HEK293 (cell line): ENCODE measurements at regions not wholly inside any gene's neighbourhood (a gene's known extent, or its start where the extent isn't known, plus 50 kb on each side); places are given as distances from the start of the nearest gene placed in this dataset.

Experiments
- CTCF ChIA-PET: fragments of 350-600 bp; formaldehyde crosslinking; extraction: SDS; loops from one replicate; lab custom pipeline; 2021; ENCODE audit warnings: antibody characterized with exemption; lab: Yijun Ruan, JAX
- POLR2A ChIA-PET: fragments of 300-600 bp; formaldehyde crosslinking; extraction: SDS; loops from one replicate; lab custom pipeline; 2020; ENCODE audit warnings: antibody characterized with exemption, inconsistent platforms; lab: Yijun Ruan, JAX
- H3K27ac ChIP-seq: fragments of 200-500 bp; sonication (Bioruptor generic); 2 replicates; pipeline ENCODE4 v1.5.1; 2014; ENCODE audit warnings: low read depth, low read length, control low read depth, inconsistent platforms; ENCODE audit errors: extremely low read depth
- H3K36me3 ChIP-seq, 2 experiments: fragments of 200-500 bp in 1 of 2; sonication (Bioruptor generic) in 1 of 2; 1 replicate in 1 of 2; 2 replicates in 1 of 2; pipeline ENCODE4 v1.5.1; 2014 to 2017; ENCODE audit warnings: inconsistent platforms in 2 of 2, low read length in 2 of 2; ENCODE audit not compliant: control insufficient read depth in 2 of 2, insufficient read depth in 1 of 2
- H3K4me1 ChIP-seq: fragments of 200-500 bp; sonication (Bioruptor generic); 2 replicates; pipeline ENCODE4 v1.5.1; 2014; ENCODE audit warnings: mild to moderate bottlenecking, low read length, inconsistent platforms; ENCODE audit not compliant: control insufficient read depth, insufficient read depth
- H3K4me3 ChIP-seq: 2 replicates; pipeline ENCODE4 v1.5.1; 2011; ENCODE audit warnings: low read depth, mild to moderate bottlenecking, control low read depth, low read length, moderate library complexity
- H3K9me3 ChIP-seq: fragments of 200-500 bp; sonication (Bioruptor generic); 2 replicates; pipeline ENCODE4 v1.5.1; 2014; ENCODE audit warnings: low read depth, low read length, inconsistent platforms; ENCODE audit not compliant: control insufficient read depth, insufficient read depth
- IKZF3 ChIP-seq: fragments of 450-650 bp; IDR thresholded peaks from 2 replicates; pipeline ENCODE4 v1.5.0; 2018; ENCODE audit warnings: missing biosample characterization, mild to moderate bottlenecking, missing genetic modification characterization, moderate library complexity
- SP7 ChIP-seq: fragments of 450-650 bp; formaldehyde crosslinking; IDR thresholded peaks from 2 replicates; pipeline ENCODE4 v1.5.1; 2016; ENCODE audit warnings: missing biosample characterization, missing genetic modification characterization
- ZBTB20 ChIP-seq: fragments of 450-650 bp; formaldehyde crosslinking; IDR thresholded peaks from 2 replicates; pipeline ENCODE4 v1.5.1; 2016; ENCODE audit warnings: missing biosample characterization, missing genetic modification characterization
- ZFP41 ChIP-seq: fragments of 450-650 bp; formaldehyde crosslinking; IDR thresholded peaks from 2 replicates; pipeline ENCODE4 v1.5.1; 2016; ENCODE audit warnings: missing biosample characterization, missing genetic modification characterization, borderline replicate concordance
- ZNF133 ChIP-seq: fragments of 450-650 bp; formaldehyde crosslinking; IDR thresholded peaks from 2 replicates; pipeline ENCODE4 v1.5.1; 2016; ENCODE audit warnings: missing biosample characterization, missing genetic modification characterization
- ZNF146 ChIP-seq: fragments of 450-650 bp; formaldehyde crosslinking; IDR thresholded peaks from 2 replicates; pipeline ENCODE4 v1.5.1; 2016; ENCODE audit warnings: missing biosample characterization, missing genetic modification characterization
- ZNF169 ChIP-seq: fragments of 450-650 bp; formaldehyde crosslinking; IDR thresholded peaks from 2 replicates; pipeline ENCODE4 v1.5.1; 2016; ENCODE audit warnings: missing biosample characterization, missing genetic modification characterization
- ZNF214 ChIP-seq: fragments of 450-650 bp; formaldehyde crosslinking; IDR thresholded peaks from 2 replicates; pipeline ENCODE4 v1.5.1; 2017; ENCODE audit warnings: missing biosample characterization, mild to moderate bottlenecking, missing genetic modification characterization, borderline replicate concordance
- ZNF266 ChIP-seq: fragments of 450-650 bp; formaldehyde crosslinking; IDR thresholded peaks from 2 replicates; pipeline ENCODE4 v1.5.1; 2016; ENCODE audit warnings: missing biosample characterization, missing genetic modification characterization, low read depth
- ZNF354C ChIP-seq: fragments of 450-650 bp; formaldehyde crosslinking; IDR thresholded peaks from 2 replicates; pipeline ENCODE4 v1.5.1; 2016; ENCODE audit warnings: missing biosample characterization, missing genetic modification characterization, low read depth, borderline replicate concordance
- ZNF416 ChIP-seq: fragments of 450-650 bp; formaldehyde crosslinking; IDR thresholded peaks from 2 replicates; pipeline ENCODE4 v1.5.1; 2016; ENCODE audit warnings: missing biosample characterization, missing genetic modification characterization
- ZNF473 ChIP-seq: fragments of 450-650 bp; formaldehyde crosslinking; IDR thresholded peaks from 2 replicates; pipeline ENCODE4 v1.5.1; 2017; ENCODE audit warnings: missing biosample characterization, missing genetic modification characterization
- ZNF521 ChIP-seq: fragments of 450-650 bp; formaldehyde crosslinking; IDR thresholded peaks from 2 replicates; pipeline ENCODE4 v1.5.1; 2017; ENCODE audit warnings: missing biosample characterization, mild to moderate bottlenecking, missing genetic modification characterization
- ZNF670 ChIP-seq: fragments of 450-650 bp; formaldehyde crosslinking; IDR thresholded peaks from 2 replicates; pipeline ENCODE4 v1.5.1; 2016; ENCODE audit warnings: missing biosample characterization, missing genetic modification characterization, low read depth
- ZNF777 ChIP-seq: fragments of 450-650 bp; formaldehyde crosslinking; IDR thresholded peaks from 2 replicates; pipeline ENCODE4 v1.5.1; 2017; ENCODE audit warnings: missing biosample characterization, missing genetic modification characterization, borderline replicate concordance
- ZNF785 ChIP-seq: fragments of 450-650 bp; formaldehyde crosslinking; IDR thresholded peaks from 2 replicates; pipeline ENCODE4 v1.5.1; 2016; ENCODE audit warnings: missing biosample characterization, missing genetic modification characterization
- TF ChIP-seq, protein P1 (sequence below): fragments of 450-650 bp; formaldehyde crosslinking; IDR thresholded peaks from 2 replicates; pipeline ENCODE4 v1.5.1; 2016; ENCODE audit warnings: missing biosample characterization, missing genetic modification characterization, borderline replicate concordance
- TF ChIP-seq, protein P2 (sequence below): fragments of 450-650 bp; formaldehyde crosslinking; IDR thresholded peaks from 2 replicates; pipeline ENCODE4 v1.5.1; 2016; ENCODE audit warnings: missing biosample characterization, missing genetic modification characterization
- TF ChIP-seq, protein P3 (sequence below): fragments of 450-650 bp; formaldehyde crosslinking; IDR thresholded peaks from 2 replicates; pipeline ENCODE4 v1.5.1; 2016; ENCODE audit warnings: missing biosample characterization, missing genetic modification characterization
- TF ChIP-seq, protein P4 (sequence below): sonication (generic); formaldehyde crosslinking; IDR thresholded peaks from 2 replicates; pipeline ENCODE4 v1.8.1; 2022; ENCODE audit warnings: mild to moderate bottlenecking, moderate library complexity, missing genetic modification reagents
- TF ChIP-seq, protein P5 (sequence below): fragments of 450-650 bp; formaldehyde crosslinking; IDR thresholded peaks from 2 replicates; pipeline ENCODE4 v1.5.1; 2016; ENCODE audit warnings: missing biosample characterization, missing genetic modification characterization, borderline replicate concordance

DNA sequence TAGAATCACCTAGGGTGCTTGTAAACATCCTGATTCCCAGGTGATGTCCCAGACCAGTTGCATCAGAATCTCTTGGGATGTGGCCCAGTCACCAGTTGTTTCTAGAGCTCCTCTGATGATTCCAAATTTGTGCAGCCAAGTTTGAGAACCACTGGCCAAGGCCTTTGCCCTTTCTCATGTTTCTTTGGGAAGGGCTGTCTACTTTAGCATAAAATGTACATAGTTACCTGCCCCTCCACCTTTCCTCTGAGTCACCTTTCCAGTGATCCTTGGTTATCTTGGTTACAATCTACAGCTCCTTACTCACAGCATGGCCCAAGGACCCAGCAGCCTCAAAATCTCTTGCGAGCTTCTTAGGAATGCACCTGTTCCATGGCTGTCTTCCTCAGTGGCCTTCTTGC, 206.2 kb upstream of the ADRA1D start (continued):
- TF ChIP-seq ZBTB20 (tag by site-specific recombination) = no peak
- no peak for TF ChIP-seq ZNF169
- TF ChIP-seq ZNF670 (tag by site-specific recombination) = no peak

DNA sequence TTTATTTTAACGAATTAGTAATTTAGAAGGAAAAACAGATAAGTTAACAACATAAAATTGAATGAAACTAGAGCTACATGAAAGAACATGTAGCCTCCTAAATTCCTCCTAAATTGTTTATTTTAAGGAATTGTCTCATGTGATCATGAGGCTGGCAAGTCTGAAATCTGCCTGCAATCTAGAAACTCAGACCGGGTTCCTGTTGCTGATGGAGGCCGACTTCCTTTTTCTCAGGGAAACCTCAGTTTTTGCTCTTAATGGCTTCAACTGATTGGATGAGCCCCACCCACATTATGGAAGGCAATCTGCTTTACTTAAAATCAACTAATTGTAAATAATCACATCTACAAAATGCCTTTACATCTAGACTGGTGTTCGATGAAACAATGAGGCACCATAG, 205.0 kb upstream of the ADRA1D start:
- no peak for TF ChIP-seq ZNF777
- no peak for TF ChIP-seq SP7 (tag by site-specific recombination)
- TF ChIP-seq ZNF354C (tag by site-specific recombination) = no peak
- TF ChIP-seq ZNF473 (tag by site-specific recombination) = no peak
- no peak for TF ChIP-seq IKZF3 (tag by site-specific recombination)
- TF ChIP-seq ZFP41 (tag by site-specific recombination) = no peak
- TF ChIP-seq ZNF146 = no peak
- no peak for TF ChIP-seq ZNF416
- no peak for TF ChIP-seq ZNF785 (tag by site-specific recombination)
- TF ChIP-seq ZNF214 (tag by site-specific recombination) = no peak
- no peak for TF ChIP-seq ZNF266 (tag by site-specific recombination)
- TF ChIP-seq, protein P1, sequence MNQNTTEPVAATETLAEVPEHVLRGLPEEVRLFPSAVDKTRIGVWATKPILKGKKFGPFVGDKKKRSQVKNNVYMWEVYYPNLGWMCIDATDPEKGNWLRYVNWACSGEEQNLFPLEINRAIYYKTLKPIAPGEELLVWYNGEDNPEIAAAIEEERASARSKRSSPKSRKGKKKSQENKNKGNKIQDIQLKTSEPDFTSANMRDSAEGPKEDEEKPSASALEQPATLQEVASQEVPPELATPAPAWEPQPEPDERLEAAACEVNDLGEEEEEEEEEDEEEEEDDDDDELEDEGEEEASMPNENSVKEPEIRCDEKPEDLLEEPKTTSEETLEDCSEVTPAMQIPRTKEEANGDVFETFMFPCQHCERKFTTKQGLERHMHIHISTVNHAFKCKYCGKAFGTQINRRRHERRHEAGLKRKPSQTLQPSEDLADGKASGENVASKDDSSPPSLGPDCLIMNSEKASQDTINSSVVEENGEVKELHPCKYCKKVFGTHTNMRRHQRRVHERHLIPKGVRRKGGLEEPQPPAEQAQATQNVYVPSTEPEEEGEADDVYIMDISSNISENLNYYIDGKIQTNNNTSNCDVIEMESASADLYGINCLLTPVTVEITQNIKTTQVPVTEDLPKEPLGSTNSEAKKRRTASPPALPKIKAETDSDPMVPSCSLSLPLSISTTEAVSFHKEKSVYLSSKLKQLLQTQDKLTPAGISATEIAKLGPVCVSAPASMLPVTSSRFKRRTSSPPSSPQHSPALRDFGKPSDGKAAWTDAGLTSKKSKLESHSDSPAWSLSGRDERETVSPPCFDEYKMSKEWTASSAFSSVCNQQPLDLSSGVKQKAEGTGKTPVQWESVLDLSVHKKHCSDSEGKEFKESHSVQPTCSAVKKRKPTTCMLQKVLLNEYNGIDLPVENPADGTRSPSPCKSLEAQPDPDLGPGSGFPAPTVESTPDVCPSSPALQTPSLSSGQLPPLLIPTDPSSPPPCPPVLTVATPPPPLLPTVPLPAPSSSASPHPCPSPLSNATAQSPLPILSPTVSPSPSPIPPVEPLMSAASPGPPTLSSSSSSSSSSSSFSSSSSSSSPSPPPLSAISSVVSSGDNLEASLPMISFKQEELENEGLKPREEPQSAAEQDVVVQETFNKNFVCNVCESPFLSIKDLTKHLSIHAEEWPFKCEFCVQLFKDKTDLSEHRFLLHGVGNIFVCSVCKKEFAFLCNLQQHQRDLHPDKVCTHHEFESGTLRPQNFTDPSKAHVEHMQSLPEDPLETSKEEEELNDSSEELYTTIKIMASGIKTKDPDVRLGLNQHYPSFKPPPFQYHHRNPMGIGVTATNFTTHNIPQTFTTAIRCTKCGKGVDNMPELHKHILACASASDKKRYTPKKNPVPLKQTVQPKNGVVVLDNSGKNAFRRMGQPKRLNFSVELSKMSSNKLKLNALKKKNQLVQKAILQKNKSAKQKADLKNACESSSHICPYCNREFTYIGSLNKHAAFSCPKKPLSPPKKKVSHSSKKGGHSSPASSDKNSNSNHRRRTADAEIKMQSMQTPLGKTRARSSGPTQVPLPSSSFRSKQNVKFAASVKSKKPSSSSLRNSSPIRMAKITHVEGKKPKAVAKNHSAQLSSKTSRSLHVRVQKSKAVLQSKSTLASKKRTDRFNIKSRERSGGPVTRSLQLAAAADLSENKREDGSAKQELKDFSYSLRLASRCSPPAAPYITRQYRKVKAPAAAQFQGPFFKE = no peak
- TF ChIP-seq, protein P2, sequence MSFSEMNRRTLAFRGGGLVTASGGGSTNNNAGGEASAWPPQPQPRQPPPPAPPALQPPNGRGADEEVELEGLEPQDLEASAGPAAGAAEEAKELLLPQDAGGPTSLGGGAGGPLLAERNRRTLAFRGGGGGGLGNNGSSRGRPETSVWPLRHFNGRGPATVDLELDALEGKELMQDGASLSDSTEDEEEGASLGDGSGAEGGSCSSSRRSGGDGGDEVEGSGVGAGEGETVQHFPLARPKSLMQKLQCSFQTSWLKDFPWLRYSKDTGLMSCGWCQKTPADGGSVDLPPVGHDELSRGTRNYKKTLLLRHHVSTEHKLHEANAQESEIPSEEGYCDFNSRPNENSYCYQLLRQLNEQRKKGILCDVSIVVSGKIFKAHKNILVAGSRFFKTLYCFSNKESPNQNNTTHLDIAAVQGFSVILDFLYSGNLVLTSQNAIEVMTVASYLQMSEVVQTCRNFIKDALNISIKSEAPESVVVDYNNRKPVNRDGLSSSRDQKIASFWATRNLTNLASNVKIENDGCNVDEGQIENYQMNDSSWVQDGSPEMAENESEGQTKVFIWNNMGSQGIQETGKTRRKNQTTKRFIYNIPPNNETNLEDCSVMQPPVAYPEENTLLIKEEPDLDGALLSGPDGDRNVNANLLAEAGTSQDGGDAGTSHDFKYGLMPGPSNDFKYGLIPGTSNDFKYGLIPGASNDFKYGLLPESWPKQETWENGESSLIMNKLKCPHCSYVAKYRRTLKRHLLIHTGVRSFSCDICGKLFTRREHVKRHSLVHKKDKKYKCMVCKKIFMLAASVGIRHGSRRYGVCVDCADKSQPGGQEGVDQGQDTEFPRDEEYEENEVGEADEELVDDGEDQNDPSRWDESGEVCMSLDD = no peak
- TF ChIP-seq, protein P3, sequence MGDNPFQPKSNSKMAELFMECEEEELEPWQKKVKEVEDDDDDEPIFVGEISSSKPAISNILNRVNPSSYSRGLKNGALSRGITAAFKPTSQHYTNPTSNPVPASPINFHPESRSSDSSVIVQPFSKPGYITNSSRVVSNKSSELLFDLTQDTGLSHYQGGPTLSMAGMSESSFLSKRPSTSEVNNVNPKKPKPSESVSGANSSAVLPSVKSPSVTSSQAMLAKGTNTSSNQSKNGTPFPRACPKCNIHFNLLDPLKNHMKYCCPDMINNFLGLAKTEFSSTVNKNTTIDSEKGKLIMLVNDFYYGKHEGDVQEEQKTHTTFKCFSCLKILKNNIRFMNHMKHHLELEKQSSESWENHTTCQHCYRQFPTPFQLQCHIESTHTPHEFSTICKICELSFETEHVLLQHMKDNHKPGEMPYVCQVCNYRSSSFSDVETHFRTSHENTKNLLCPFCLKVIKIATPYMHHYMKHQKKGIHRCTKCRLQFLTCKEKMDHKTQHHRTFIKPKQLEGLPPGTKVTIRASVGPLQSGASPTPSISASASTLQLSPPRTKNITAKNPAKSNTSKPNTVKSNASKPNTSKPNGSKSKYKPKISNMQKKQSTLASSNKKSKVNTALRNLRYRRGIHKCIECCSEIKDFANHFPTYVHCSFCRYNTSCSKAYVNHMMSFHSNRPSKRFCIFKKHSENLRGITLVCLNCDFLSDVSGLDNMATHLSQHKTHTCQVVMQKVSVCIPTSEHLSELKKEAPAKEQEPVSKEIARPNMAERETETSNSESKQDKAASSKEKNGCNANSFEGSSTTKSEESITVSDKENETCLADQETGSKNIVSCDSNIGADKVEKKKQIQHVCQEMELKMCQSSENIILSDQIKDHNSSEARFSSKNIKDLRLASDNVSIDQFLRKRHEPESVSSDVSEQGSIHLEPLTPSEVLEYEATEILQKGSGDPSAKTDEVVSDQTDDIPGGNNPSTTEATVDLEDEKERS (tag by site-specific recombination) = no peak
- TF ChIP-seq, protein P4, sequence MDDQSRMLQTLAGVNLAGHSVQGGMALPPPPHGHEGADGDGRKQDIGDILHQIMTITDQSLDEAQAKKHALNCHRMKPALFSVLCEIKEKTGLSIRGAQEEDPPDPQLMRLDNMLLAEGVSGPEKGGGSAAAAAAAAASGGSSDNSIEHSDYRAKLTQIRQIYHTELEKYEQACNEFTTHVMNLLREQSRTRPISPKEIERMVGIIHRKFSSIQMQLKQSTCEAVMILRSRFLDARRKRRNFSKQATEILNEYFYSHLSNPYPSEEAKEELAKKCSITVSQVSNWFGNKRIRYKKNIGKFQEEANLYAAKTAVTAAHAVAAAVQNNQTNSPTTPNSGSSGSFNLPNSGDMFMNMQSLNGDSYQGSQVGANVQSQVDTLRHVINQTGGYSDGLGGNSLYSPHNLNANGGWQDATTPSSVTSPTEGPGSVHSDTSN (CRISPR knock-in tag) = no peak
- TF ChIP-seq, protein P5, sequence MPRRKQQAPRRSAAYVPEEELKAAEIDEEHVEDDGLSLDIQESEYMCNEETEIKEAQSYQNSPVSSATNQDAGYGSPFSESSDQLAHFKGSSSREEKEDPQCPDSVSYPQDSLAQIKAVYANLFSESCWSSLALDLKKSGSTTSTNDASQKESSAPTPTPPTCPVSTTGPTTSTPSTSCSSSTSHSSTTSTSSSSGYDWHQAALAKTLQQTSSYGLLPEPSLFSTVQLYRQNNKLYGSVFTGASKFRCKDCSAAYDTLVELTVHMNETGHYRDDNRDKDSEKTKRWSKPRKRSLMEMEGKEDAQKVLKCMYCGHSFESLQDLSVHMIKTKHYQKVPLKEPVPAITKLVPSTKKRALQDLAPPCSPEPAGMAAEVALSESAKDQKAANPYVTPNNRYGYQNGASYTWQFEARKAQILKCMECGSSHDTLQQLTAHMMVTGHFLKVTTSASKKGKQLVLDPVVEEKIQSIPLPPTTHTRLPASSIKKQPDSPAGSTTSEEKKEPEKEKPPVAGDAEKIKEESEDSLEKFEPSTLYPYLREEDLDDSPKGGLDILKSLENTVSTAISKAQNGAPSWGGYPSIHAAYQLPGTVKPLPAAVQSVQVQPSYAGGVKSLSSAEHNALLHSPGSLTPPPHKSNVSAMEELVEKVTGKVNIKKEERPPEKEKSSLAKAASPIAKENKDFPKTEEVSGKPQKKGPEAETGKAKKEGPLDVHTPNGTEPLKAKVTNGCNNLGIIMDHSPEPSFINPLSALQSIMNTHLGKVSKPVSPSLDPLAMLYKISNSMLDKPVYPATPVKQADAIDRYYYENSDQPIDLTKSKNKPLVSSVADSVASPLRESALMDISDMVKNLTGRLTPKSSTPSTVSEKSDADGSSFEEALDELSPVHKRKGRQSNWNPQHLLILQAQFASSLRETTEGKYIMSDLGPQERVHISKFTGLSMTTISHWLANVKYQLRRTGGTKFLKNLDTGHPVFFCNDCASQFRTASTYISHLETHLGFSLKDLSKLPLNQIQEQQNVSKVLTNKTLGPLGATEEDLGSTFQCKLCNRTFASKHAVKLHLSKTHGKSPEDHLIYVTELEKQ (tag by site-specific recombination) = no peak
- no peak for TF ChIP-seq ZNF133
- TF ChIP-seq ZNF521 = no peak
- ChIA-PET CTCF (no interaction called here), POLR2A (no interaction called here)
- Histone ChIP-seq H3K4me3 (no peak overlapping the region), H3K4me1 (no peaks in the 10 kb centered on the region), H3K9me3 (no peaks in the 10 kb centered on the region), H3K36me3 (no peaks in the 10 kb centered on the region), H3K27ac (no peak overlapping the region)
